C4-2B (cell line): ENCODE measurements at regions not wholly inside any gene's neighbourhood (a gene's known extent, or its start where the extent isn't known, plus 50 kb on each side); places are given as distances from the start of the nearest gene placed in this dataset.
"Not testable (repeated sequence)": the region's sequence is repeated elsewhere in the genome, so short reads cannot be mapped to it uniquely, and the experiment has no call there.

ENCODE experiments used
- CTCF ChIP-seq: fragments of 450-650 bp; conservative IDR thresholded peaks from 2 replicates; pipeline ENCODE4 v1.5.1; 2017; ENCODE audit warnings: mild to moderate bottlenecking
- ZFX ChIP-seq: fragments of 450-650 bp; IDR thresholded peaks from 2 replicates; pipeline ENCODE4 v1.6.1; 2017

- TF ChIP-seq CTCF, ZFX: not testable (repeated sequence)
These were observed 95.8 kb downstream of the SPDYE17 start for GRCh38 chr7:76936346-76936745.
